Peyer's patch (tissue), 4 donors: ENCODE measurements at regions not wholly inside any gene's neighbourhood (a gene's known extent, or its start where the extent isn't known, plus 50 kb on each side); places are given as distances from the start of the nearest gene placed in this dataset.

ENCODE experiments used
- POLR2A ChIP-seq, 2 donors: fragments of 450-650 bp; IDR thresholded peaks; one replicate each; pipeline ENCODE4 v1.5.1; 2017; ENCODE audit warnings: antibody characterized with exemption in 2 of 2, mild to moderate bottlenecking in 2 of 2, moderate library complexity in 2 of 2
- TF ChIP-seq, protein P1 (sequence below), 6 experiments: fragments of 450-650 bp in 4 of 6; fragments of 200-600 bp in 2 of 6; sonication (generic) in 1 of 6; IDR thresholded peaks; one replicate each; pipeline ENCODE4 v1.5.1; 2017 to 2019; ENCODE audit warnings: antibody characterized with exemption in 6 of 6, mild to moderate bottlenecking in 3 of 6, moderate library complexity in 1 of 6

GRCh38 chr6:66029391-66029790, 322.4 kb upstream of the EYS start:
- TF ChIP-seq, protein P1, sequence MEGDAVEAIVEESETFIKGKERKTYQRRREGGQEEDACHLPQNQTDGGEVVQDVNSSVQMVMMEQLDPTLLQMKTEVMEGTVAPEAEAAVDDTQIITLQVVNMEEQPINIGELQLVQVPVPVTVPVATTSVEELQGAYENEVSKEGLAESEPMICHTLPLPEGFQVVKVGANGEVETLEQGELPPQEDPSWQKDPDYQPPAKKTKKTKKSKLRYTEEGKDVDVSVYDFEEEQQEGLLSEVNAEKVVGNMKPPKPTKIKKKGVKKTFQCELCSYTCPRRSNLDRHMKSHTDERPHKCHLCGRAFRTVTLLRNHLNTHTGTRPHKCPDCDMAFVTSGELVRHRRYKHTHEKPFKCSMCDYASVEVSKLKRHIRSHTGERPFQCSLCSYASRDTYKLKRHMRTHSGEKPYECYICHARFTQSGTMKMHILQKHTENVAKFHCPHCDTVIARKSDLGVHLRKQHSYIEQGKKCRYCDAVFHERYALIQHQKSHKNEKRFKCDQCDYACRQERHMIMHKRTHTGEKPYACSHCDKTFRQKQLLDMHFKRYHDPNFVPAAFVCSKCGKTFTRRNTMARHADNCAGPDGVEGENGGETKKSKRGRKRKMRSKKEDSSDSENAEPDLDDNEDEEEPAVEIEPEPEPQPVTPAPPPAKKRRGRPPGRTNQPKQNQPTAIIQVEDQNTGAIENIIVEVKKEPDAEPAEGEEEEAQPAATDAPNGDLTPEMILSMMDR (IDR thresholded peaks at IDR 0.05) = no peak
- TF ChIP-seq POLR2A (IDR thresholded peaks at IDR 0.05) = no peak
